Uterus (tissue), 3 donors: ENCODE measurements at regions not wholly inside any gene's neighbourhood (a gene's known extent, or its start where the extent isn't known, plus 50 kb on each side); places are given as distances from the start of the nearest gene placed in this dataset.

Source experiments
- DNase-seq, 2 donors: peaks; one replicate each; pipeline ENCODE4 v3.0.0-alpha.2; 2019 to 2020
- H3K27ac ChIP-seq, 2 donors: fragments of 200-600 bp; sonication (generic); 1 replicate in 1 of 2; 2 replicates in 1 of 2; pipeline ENCODE4 v1.5.1; 2016 to 2018
- H3K27me3 ChIP-seq, 2 donors: fragments of 200-600 bp; sonication (generic); one replicate each; pipeline ENCODE4 v1.5.1; 2018 to 2019; ENCODE audit warnings: control low read depth in 1 of 2
- H3K36me3 ChIP-seq, 2 donors: fragments of 200-600 bp; sonication (generic); one replicate each; pipeline ENCODE4 v1.5.1; 2019; ENCODE audit warnings: control low read depth in 1 of 2
- H3K4me1 ChIP-seq, 2 donors: fragments of 200-600 bp; sonication (generic); one replicate each; pipeline ENCODE4 v1.5.1; 2018 to 2019; ENCODE audit warnings: control low read depth in 1 of 2
- H3K4me3 ChIP-seq, 2 donors: fragments of 200-600 bp; sonication (generic); 1 replicate in 1 of 2; 2 replicates in 1 of 2; pipeline ENCODE4 v1.5.1; 2018 to 2019; ENCODE audit warnings: mild to moderate bottlenecking in 1 of 2
- H3K9me3 ChIP-seq, 2 donors: fragments of 200-600 bp; sonication (generic); one replicate each; pipeline ENCODE4 v1.5.1; 2019; ENCODE audit warnings: control low read depth in 1 of 2
- POLR2A ChIP-seq, 2 donors: fragments of 450-650 bp; IDR thresholded peaks; one replicate each; pipeline ENCODE4 v1.6.1; 2016; ENCODE audit warnings: antibody characterized with exemption in 2 of 2, mild to moderate bottlenecking in 1 of 2, moderate library complexity in 1 of 2
- intact Hi-C: fragments of 100-400 bp; cut with DNase I; formaldehyde crosslinking; loops from one replicate; pipeline ENCODE4 v1.15.1; 2023; ENCODE audit warnings: low total_unique reads
- TF ChIP-seq, protein P1 (sequence below), 4 experiments: fragments of 200-600 bp in 2 of 4; fragments of 450-650 bp in 2 of 4; sonication (generic) in 2 of 4; IDR thresholded peaks; one replicate each; pipeline ENCODE4 v1.5.1; 2016 to 2019; ENCODE audit warnings: antibody characterized with exemption in 4 of 4, mild to moderate bottlenecking in 2 of 4, moderate library complexity in 1 of 4
- donor health status: DM: yes; HTN: yes; CAD: no.

DNA sequence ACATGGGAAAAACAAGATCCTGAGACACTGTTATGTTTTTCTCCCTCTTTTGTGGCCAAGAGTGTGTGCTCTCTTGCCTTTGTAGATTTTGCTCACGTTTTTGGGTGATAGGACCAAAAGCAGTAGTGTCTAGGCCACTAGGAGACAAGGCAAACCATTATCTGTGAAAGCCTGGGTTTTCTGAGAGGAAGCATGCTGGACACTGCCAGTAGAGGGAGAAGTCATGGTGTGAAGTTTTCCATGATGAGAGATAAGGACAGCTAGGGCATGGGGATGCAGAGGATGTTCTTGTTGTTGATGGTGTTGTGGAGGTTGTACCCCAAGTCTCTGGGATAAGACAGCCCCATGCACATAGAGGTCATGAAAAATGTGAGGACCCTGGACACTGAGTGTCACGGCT lies 285.3 kb downstream of the SOX11 start:
- DNase-seq = no peak
- H3K36me3 ChIP-seq = no peaks in the 10 kb centered on the region
- H3K27me3 ChIP-seq = peaks cover 0 to 6% of the 10 kb centered on the region in 2 donors
- TF ChIP-seq, protein P1, sequence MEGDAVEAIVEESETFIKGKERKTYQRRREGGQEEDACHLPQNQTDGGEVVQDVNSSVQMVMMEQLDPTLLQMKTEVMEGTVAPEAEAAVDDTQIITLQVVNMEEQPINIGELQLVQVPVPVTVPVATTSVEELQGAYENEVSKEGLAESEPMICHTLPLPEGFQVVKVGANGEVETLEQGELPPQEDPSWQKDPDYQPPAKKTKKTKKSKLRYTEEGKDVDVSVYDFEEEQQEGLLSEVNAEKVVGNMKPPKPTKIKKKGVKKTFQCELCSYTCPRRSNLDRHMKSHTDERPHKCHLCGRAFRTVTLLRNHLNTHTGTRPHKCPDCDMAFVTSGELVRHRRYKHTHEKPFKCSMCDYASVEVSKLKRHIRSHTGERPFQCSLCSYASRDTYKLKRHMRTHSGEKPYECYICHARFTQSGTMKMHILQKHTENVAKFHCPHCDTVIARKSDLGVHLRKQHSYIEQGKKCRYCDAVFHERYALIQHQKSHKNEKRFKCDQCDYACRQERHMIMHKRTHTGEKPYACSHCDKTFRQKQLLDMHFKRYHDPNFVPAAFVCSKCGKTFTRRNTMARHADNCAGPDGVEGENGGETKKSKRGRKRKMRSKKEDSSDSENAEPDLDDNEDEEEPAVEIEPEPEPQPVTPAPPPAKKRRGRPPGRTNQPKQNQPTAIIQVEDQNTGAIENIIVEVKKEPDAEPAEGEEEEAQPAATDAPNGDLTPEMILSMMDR (IDR thresholded peaks at IDR 0.05) = no peak
- no peak for TF ChIP-seq POLR2A (IDR thresholded peaks at IDR 0.05)
- H3K9me3 ChIP-seq = no peaks in the 10 kb centered on the region
- intact Hi-C loops = no loop called here
- H3K4me1 ChIP-seq = no peaks in the 10 kb centered on the region
- H3K4me3 ChIP-seq = no peak overlapping the region
- H3K27ac ChIP-seq = no peak overlapping the region

DNA sequence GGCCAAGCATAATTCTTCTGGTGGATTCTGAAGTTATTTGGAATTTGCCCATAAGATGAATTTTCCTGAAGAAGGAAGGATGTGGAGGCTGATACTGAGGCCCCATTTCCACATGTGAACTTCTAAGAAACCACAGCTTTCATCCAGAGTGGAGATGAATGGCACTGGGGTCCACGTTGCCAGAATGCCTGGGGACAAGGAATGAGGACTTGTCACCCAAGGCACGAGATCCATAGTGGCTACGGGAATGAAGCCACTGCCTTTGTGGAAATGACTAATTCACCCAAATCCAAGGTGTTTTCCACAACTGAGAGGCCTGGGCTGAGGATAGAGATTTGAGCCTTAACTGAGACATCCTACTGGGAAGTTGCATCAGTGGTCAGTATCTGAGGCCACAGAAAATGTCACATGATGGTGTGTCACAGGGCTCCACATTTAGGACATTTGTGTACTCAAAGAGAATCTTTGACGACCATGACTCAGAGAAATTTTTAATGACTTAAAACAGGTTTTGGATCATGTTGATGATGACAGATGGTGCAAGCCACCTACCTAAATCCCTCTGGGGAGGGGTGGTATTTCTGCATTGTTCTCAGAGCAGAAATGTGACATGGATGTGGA lies 286.1 kb downstream of the SOX11 start:
- Histone ChIP-seq H3K9me3 (no peaks in the 10 kb centered on the region), H3K27ac (no peak overlapping the region), H3K4me1 (no peaks in the 10 kb centered on the region), H3K27me3 (peaks cover 0 to 6% of the 10 kb centered on the region in 2 donors), H3K4me3 (no peak overlapping the region), H3K36me3 (no peaks in the 10 kb centered on the region)
- intact Hi-C loops = no loop called here
- DNase-seq = no peak
- TF ChIP-seq POLR2A (IDR thresholded peaks at IDR 0.05) = no peak
- TF ChIP-seq, protein P1 (IDR thresholded peaks at IDR 0.05) = no peak

DNA sequence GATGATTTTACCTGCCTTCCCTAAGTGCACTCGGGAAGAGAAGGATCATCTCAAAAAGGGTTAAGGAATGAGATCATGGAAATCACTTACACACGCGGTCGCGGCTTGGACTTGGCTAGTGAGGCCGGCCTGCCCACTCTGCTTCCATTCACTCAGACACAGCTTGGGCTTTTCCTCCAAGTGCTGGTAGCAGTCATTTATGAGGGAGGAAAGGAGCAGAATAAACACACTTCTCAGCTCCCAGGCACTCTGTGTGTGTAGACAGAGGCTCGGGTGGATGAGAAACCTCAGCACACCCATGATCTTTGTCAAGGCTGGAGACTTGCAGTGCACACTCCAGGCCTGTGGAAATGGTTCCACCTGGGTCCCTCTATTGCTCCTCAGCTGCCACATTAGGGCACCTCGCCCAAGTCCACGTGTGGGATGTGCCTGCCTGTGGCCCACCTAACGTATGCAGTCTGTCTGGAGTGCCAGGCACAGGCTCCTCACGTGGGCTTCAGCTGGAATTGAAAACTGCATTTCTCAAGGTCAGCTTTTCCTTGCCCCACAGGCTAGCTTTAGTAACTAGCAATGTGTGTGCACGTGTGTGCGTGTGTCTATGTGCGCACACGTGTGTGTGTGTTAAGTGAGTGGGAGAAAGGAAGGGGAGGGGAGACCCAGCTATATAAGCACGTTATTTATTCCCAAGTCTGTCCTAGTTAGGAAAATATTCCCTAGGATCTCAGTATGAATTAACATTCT lies 288.4 kb downstream of the SOX11 start:
- Histone ChIP-seq H3K9me3 (no peaks in the 10 kb centered on the region), H3K36me3 (no peaks in the 10 kb centered on the region), H3K4me3 (no peak overlapping the region), H3K27ac (no peak overlapping the region), H3K27me3 (peaks cover 0 to 6% of the 10 kb centered on the region in 2 donors), H3K4me1 (no peaks in the 10 kb centered on the region)
- no peak for DNase-seq
- intact Hi-C loops = no loop called here
- TF ChIP-seq, protein P1 (IDR thresholded peaks at IDR 0.05) = no peak
- no peak for TF ChIP-seq POLR2A (IDR thresholded peaks at IDR 0.05)

DNA sequence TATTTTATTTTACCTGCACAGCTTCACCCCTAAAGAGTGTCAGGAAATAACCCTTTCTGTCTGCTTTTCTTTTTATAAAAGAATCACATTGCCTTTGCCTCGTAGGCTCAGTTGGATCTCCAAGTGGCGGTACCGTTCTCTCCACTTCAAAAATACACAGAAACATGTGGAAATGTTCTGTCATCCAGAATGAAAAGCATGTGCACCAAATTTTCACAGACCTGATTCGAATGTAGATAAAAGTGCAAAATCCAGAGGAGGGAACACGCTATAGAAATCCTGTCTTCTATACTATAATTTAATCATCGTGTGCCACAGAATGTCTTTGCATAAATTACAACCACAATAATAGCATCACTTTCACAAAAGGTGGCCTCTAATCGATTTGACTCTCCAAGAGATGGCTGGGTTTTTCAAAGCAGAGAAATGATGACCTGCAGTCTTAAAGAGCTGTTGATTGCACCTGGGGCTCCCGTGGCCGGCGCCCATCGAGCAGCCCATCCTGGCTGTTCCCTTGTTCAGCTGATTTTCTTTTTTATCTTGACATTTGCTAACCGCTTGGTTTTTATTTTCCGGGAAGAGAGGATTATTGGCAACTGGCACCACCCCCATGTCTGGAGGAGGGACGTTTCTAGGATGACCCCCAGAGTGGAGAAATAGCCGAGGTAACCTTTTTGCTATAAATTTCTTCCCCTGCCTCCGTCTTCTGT lies 290.2 kb downstream of the SOX11 start:
- intact Hi-C loops = no loop called here
- H3K9me3 ChIP-seq = no peaks in the 10 kb centered on the region
- no peak for DNase-seq
- H3K27me3 ChIP-seq = peaks cover 0 to 6% of the 10 kb centered on the region in 2 donors
- H3K36me3 ChIP-seq = no peaks in the 10 kb centered on the region
- H3K4me3 ChIP-seq = no peak overlapping the region
- H3K27ac ChIP-seq = no peak overlapping the region
- H3K4me1 ChIP-seq = no peaks in the 10 kb centered on the region
- TF ChIP-seq POLR2A (IDR thresholded peaks at IDR 0.05) = no peak
- TF ChIP-seq, protein P1 (IDR thresholded peaks at IDR 0.05) = no peak

DNA sequence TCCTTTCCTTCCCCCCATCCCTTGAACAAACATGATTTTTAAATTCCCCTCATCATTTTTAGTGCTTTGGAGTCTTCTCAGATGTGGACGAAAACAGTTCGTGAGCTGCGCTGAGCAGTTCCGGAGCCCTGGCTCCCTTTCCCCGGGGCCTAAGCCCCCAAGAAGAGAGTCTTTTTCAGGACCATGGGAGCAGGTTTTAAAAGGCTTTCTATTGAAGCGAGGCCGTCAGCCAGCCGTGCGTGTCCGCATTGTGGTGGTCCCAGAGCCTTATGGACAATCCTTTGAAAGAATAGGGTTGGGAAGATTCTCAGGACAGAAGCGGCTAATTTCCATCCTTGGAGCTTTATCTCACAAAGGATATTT lies 290.7 kb downstream of the SOX11 start:
- no peaks in the 10 kb centered on the region for H3K9me3 ChIP-seq
- intact Hi-C loops = no loop called here
- no peaks in the 10 kb centered on the region for H3K4me1 ChIP-seq
- TF ChIP-seq, protein P1 (IDR thresholded peaks at IDR 0.05) = no peak
- TF ChIP-seq POLR2A (IDR thresholded peaks at IDR 0.05) = no peak
- H3K27me3 ChIP-seq = peaks cover 0 to 6% of the 10 kb centered on the region in 2 donors
- no peaks in the 10 kb centered on the region for H3K36me3 ChIP-seq
- no peak overlapping the region for H3K27ac ChIP-seq
- H3K4me3 ChIP-seq = no peak overlapping the region
- no peak for DNase-seq
